ENCODE measurements at regions not wholly inside any gene's neighbourhood (a gene's known extent, or its start where the extent isn't known, plus 50 kb on each side); places are given as distances from the start of the nearest gene placed in this dataset.

DNA sequence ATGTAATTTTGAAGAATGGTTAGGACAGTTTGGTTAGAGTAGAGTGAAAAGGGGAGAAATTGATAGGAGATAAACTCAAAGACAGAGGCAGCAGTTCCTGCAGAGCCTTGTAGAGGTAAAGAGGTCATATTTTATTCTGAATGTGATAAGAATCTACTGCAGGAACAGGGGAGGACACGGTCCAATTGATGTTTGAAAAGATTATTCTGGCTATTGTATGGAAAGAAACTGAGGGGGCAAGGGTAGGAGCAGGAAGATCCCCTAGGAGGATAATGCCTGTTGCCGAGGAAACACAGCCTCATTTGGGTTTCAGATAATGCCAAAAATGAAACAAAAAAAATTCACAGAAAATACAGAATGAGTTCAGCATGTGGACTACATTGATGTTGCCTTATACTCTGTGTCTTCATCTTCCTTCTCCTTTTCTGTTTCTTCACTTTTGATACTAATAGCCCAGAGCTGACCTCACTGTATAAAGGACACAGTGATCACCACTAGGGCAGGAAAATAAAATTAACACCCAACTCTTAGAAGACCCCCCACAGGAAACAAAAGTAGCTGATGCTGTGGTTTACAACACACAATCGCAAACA is 454.6 kb upstream of the UBE2E2 start:
- no peaks in the 10 kb centered on the region for H3K9me3 ChIP-seq (ENCODE audit: control insufficient read depth, insufficient read depth, low read length)
- H3K27ac ChIP-seq (ENCODE audit: low read depth, low read length), result no peak overlapping the region
- no peak overlapping the region for H3K4me3 ChIP-seq (ENCODE audit: low read depth, low read length)
- peak in 2 of 6 donors; percentile 3 to 21 for DNase-seq (ENCODE audit: low read depth in 4 of 6, low spot score in 6 of 6)
- H3K4me1 ChIP-seq (ENCODE audit: control insufficient read depth, insufficient read depth, low read length), result no peaks in the 10 kb centered on the region
- H3K27me3 ChIP-seq (ENCODE audit: control insufficient read depth, insufficient read depth, low read length), result no peaks in the 10 kb centered on the region
- no peaks in the 10 kb centered on the region for H3K36me3 ChIP-seq (ENCODE audit: control insufficient read depth, insufficient read depth, low read length)
- 13% methylated on average over 1 of the region's 3 CpGs for WGBS (ENCODE audit: insufficient coverage)

DNA sequence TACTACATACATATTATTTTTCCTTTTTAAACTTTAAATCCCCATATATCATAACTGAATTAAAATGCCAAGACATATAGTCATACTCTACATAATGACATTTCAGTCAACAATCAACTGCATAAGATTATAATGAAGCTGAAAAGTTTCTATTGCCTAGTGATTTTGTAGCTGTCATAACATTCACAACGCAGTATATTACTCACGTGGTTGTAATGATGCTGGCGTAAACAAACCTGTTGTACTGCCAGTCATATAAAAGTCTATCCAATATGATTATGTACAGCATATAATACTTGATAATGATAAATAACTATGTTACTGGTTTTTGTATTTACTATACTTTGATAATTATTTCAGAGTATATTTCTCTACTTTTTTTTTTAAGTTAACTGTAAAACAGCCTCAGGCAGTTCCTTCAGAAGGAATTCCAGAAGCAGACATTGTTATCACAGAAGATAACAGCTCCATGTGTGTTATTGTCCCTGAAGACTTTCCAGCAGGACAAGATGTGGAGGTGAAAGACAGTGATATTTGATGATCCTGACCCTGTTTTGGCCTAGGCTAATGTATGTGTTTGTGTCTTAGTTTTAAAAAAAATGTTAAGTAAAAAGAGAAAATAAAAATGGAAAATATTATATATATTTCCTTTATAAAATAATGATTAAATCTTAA is 443.4 kb upstream of the UBE2E2 start:
- no peaks in the 10 kb centered on the region for H3K36me3 ChIP-seq (ENCODE audit: control insufficient read depth, insufficient read depth, low read length)
- H3K4me3 ChIP-seq (ENCODE audit: low read depth, low read length), result no peak overlapping the region
- H3K4me1 ChIP-seq (ENCODE audit: control insufficient read depth, insufficient read depth, low read length), result no peaks in the 10 kb centered on the region
- no peak for DNase-seq (ENCODE audit: low read depth in 4 of 6, low spot score in 6 of 6)
- no peaks in the 10 kb centered on the region for H3K9me3 ChIP-seq (ENCODE audit: control insufficient read depth, insufficient read depth, low read length)
- H3K27ac ChIP-seq (ENCODE audit: low read depth, low read length), result no peak overlapping the region
- WGBS (ENCODE audit: insufficient coverage), result no CpG with 5 or more reads among the region's 3 CpGs
- H3K27me3 ChIP-seq (ENCODE audit: control insufficient read depth, insufficient read depth, low read length), result no peaks in the 10 kb centered on the region

DNA sequence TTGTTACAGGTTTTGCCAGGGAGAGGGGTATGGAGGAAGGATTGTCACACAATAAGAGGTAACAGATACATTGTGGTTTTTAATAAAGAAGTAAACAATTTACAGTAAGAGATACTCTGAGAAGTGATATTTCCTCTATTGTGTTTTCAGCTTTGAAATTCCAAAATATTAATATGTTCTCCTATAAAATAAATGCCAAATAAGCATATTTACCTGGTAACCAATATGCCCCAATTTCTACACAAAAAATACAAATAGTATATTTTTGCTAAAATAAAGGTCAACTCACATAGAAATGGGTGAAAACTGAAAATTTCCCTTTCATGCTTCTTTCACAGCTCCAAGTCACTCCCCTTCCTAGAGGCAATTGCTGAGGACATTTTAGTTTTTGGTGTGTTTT is 437.4 kb upstream of the UBE2E2 start:
- H3K9me3 ChIP-seq (ENCODE audit: control insufficient read depth, insufficient read depth, low read length), result no peaks in the 10 kb centered on the region
- no peak overlapping the region for H3K4me3 ChIP-seq (ENCODE audit: low read depth, low read length)
- H3K36me3 ChIP-seq (ENCODE audit: control insufficient read depth, insufficient read depth, low read length), result no peaks in the 10 kb centered on the region
- no peak overlapping the region for H3K27ac ChIP-seq (ENCODE audit: low read depth, low read length)
- DNase-seq (ENCODE audit: low read depth in 4 of 6, low spot score in 6 of 6), result no peak
- H3K27me3 ChIP-seq (ENCODE audit: control insufficient read depth, insufficient read depth, low read length), result no peaks in the 10 kb centered on the region
- no peaks in the 10 kb centered on the region for H3K4me1 ChIP-seq (ENCODE audit: control insufficient read depth, insufficient read depth, low read length)

DNA sequence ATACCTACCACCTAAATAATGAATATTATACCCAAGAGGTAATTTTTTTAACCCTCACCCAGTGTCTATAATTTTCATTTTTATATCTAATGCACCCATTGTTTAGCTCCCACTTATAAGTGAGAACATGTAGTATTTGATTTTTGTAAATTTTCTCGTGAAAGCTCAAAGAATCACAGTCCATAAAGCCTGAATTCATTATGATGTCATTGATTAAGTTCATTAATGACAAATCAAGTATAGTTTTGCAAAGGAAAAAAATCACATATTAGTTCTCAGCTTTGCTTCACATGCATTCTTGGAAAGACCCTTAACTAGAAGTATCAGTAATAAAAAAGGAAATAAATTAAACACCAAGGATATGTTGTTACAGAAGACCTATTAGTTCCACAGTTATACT is 425.3 kb upstream of the UBE2E2 start:
- DNase-seq (ENCODE audit: low read depth in 4 of 6, low spot score in 6 of 6), result no peak
- H3K4me3 ChIP-seq (ENCODE audit: low read depth, low read length), result no peak overlapping the region
- no peaks in the 10 kb centered on the region for H3K36me3 ChIP-seq (ENCODE audit: control insufficient read depth, insufficient read depth, low read length)
- no peak overlapping the region for H3K27ac ChIP-seq (ENCODE audit: low read depth, low read length)
- no peaks in the 10 kb centered on the region for H3K4me1 ChIP-seq (ENCODE audit: control insufficient read depth, insufficient read depth, low read length)
- no peaks in the 10 kb centered on the region for H3K9me3 ChIP-seq (ENCODE audit: control insufficient read depth, insufficient read depth, low read length)
- WGBS (ENCODE audit: insufficient coverage), result no CpG with 5 or more reads among the region's 1 CpG
- no peaks in the 10 kb centered on the region for H3K27me3 ChIP-seq (ENCODE audit: control insufficient read depth, insufficient read depth, low read length)

DNA sequence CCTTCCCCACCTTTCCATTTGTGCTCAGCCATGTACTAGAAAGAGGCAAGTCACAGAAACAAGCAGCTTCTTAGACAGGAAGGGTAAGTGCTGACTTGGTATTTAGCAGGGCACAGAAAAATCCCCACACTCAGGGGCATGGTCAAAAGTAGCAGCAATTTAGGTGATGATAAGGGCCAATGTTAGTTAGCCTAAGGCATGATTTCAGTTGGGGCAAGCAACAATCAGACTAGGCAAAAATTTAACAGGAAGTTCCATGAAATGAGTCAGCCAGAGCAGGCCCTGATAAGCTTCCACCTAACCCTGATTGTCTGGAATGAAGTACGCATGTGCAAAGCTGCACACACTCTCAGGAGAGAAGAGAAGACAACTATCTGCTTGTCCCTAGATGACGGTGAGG is 423.4 kb upstream of the UBE2E2 start:
- no peak overlapping the region for H3K27ac ChIP-seq (ENCODE audit: low read depth, low read length)
- no peaks in the 10 kb centered on the region for H3K27me3 ChIP-seq (ENCODE audit: control insufficient read depth, insufficient read depth, low read length)
- H3K36me3 ChIP-seq (ENCODE audit: control insufficient read depth, insufficient read depth, low read length), result no peaks in the 10 kb centered on the region
- 100% methylated on average over 1 of the region's 2 CpGs for WGBS (ENCODE audit: insufficient coverage)
- no peaks in the 10 kb centered on the region for H3K4me1 ChIP-seq (ENCODE audit: control insufficient read depth, insufficient read depth, low read length)
- H3K4me3 ChIP-seq (ENCODE audit: low read depth, low read length), result no peak overlapping the region
- DNase-seq (ENCODE audit: low read depth in 4 of 6, low spot score in 6 of 6), result no peak
- no peaks in the 10 kb centered on the region for H3K9me3 ChIP-seq (ENCODE audit: control insufficient read depth, insufficient read depth, low read length)

DNA sequence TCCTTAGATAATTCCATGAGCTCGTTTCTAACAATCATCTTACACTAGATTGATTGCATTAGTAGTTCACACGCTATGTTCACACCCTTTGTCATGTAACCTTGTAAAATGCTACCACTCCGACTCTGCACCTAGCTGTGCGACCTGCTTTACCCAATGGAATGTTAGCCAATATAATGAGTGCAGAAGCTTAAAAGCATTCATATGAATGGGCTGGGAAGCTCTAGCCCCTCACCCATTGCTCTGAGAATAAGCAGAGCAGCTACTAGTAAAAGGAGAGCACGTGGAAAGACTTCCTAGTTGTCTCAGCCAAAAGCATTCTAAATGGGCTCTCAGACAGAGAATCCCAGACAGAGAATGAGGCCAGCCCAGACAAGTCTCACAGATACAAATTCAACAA is 410.6 kb upstream of the UBE2E2 start:
- no peaks in the 10 kb centered on the region for H3K36me3 ChIP-seq (ENCODE audit: control insufficient read depth, insufficient read depth, low read length)
- H3K9me3 ChIP-seq (ENCODE audit: control insufficient read depth, insufficient read depth, low read length), result no peaks in the 10 kb centered on the region
- H3K27ac ChIP-seq (ENCODE audit: low read depth, low read length), result no peak overlapping the region
- no peaks in the 10 kb centered on the region for H3K4me1 ChIP-seq (ENCODE audit: control insufficient read depth, insufficient read depth, low read length)
- H3K27me3 ChIP-seq (ENCODE audit: control insufficient read depth, insufficient read depth, low read length), result no peaks in the 10 kb centered on the region
- WGBS (ENCODE audit: insufficient coverage), result no CpG with 5 or more reads among the region's 5 CpGs
- no peak overlapping the region for H3K4me3 ChIP-seq (ENCODE audit: low read depth, low read length)
- no peak for DNase-seq (ENCODE audit: low read depth in 4 of 6, low spot score in 6 of 6)

DNA sequence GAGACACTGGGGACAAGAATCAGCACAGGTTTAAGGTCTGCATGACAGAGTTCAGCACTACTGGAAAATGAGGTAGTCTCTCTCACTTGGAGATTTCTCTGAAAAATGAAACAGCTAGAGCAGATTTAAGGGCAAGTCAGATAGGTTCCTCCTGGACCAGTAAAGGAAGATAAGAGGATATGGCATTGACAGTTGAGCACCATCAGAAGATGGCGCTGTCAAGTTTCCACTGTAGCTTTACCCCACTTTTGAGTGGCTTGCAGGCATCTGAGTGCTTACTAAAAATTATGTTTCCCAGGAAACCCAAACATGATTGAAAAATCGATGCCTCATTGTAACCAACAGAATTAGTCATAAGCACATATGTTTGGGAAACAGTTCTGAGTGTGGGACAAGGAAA is 407.2 kb upstream of the UBE2E2 start:
- Histone ChIP-seq H3K27ac (ENCODE audit: low read depth, low read length) (no peak overlapping the region), H3K4me3 (ENCODE audit: low read depth, low read length) (no peak overlapping the region), H3K36me3 (ENCODE audit: control insufficient read depth, insufficient read depth, low read length) (no peaks in the 10 kb centered on the region), H3K27me3 (ENCODE audit: control insufficient read depth, insufficient read depth, low read length) (no peaks in the 10 kb centered on the region), H3K4me1 (ENCODE audit: control insufficient read depth, insufficient read depth, low read length) (no peaks in the 10 kb centered on the region), H3K9me3 (ENCODE audit: control insufficient read depth, insufficient read depth, low read length) (no peaks in the 10 kb centered on the region)
- WGBS (ENCODE audit: insufficient coverage), result no CpG with 5 or more reads among the region's 2 CpGs
- no peak for DNase-seq (ENCODE audit: low read depth in 4 of 6, low spot score in 6 of 6)

DNA sequence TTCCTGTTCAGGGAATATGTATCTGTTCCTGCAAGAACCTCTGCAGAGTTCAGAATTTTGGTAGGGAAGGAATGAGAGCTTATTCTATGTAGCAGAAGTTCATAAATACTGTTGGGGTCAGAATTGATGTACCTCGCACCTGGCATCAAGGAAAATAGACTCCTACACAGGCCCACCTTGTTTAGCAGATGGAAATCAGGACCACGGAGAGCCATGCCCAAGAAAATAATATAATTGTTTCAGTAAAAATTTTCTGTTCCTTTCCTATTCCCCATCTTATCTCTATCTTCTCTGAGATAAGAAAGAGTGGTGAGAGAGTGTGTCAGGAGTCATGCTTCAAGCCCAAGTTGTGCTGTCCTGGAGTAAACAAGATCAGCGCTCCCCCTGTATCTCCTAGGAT is 404.7 kb upstream of the UBE2E2 start:
- no peaks in the 10 kb centered on the region for H3K9me3 ChIP-seq (ENCODE audit: control insufficient read depth, insufficient read depth, low read length)
- no peak for DNase-seq (ENCODE audit: low read depth in 4 of 6, low spot score in 6 of 6)
- H3K27me3 ChIP-seq (ENCODE audit: control insufficient read depth, insufficient read depth, low read length), result no peaks in the 10 kb centered on the region
- H3K4me3 ChIP-seq (ENCODE audit: low read depth, low read length), result no peak overlapping the region
- no CpG with 5 or more reads among the region's 3 CpGs for WGBS (ENCODE audit: insufficient coverage)
- H3K36me3 ChIP-seq (ENCODE audit: control insufficient read depth, insufficient read depth, low read length), result no peaks in the 10 kb centered on the region
- no peaks in the 10 kb centered on the region for H3K4me1 ChIP-seq (ENCODE audit: control insufficient read depth, insufficient read depth, low read length)
- no peak overlapping the region for H3K27ac ChIP-seq (ENCODE audit: low read depth, low read length)

DNA sequence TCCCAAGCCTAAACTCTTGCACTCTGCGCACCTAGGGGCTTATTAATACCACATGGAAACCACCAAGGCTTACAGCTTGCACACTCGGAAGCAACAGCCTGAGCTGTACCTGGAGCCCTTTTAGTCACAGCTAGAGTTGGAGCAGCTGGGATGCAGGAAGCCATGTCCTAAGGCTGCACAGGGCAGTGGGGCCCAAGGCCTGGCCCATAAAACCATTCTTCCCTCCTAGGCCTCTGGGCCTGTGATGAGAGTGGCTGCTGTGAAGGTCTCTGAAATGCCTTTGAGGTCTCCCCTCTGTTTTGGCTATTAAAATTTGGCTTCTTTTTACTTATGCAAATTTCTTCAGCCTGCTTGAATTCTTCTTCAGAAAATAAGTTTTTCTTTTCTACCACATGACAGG is 383.9 kb upstream of the UBE2E2 start:
- 86% methylated on average over 1 of the region's 2 CpGs for WGBS (ENCODE audit: insufficient coverage)

DNA sequence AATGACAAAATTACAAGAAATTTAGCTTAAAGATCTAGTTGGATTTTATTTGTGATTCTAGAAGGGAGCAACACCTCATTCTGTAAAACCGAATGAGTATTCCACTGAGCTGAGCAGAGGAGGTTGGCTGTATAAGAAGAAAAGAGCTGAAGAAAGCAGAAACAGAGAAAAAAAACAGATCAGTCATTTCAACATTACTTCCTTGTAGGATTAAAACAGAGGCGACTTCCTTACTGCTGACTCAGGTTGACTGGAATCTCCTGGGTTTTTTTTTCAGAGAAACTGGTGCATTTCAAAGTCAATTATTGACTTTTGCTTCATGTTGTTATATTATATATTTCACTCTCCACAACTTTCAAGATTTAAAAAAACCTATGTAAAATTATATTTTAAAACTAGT is 368.1 kb upstream of the UBE2E2 start:
- no peaks in the 10 kb centered on the region for H3K4me1 ChIP-seq (ENCODE audit: control insufficient read depth, insufficient read depth, low read length)
- no peaks in the 10 kb centered on the region for H3K9me3 ChIP-seq (ENCODE audit: control insufficient read depth, insufficient read depth, low read length)
- no peak overlapping the region for H3K4me3 ChIP-seq (ENCODE audit: low read depth, low read length)
- no CpG with 5 or more reads among the region's 2 CpGs for WGBS (ENCODE audit: insufficient coverage)
- DNase-seq (ENCODE audit: low read depth in 4 of 6, low spot score in 6 of 6), result no peak
- H3K27ac ChIP-seq (ENCODE audit: low read depth, low read length), result no peak overlapping the region
- H3K36me3 ChIP-seq (ENCODE audit: control insufficient read depth, insufficient read depth, low read length), result no peaks in the 10 kb centered on the region
- H3K27me3 ChIP-seq (ENCODE audit: control insufficient read depth, insufficient read depth, low read length), result no peaks in the 10 kb centered on the region

More for the DNA sequence above, 383.9 kb upstream of the UBE2E2 start:
- no peak for DNase-seq (ENCODE audit: low read depth in 4 of 6, low spot score in 6 of 6)
- H3K9me3 ChIP-seq (ENCODE audit: control insufficient read depth, insufficient read depth, low read length), result peaks cover 4% of the 10 kb centered on the region
- H3K36me3 ChIP-seq (ENCODE audit: control insufficient read depth, insufficient read depth, low read length), result no peaks in the 10 kb centered on the region
- H3K27ac ChIP-seq (ENCODE audit: low read depth, low read length), result no peak overlapping the region
- H3K4me3 ChIP-seq (ENCODE audit: low read depth, low read length), result no peak overlapping the region
- H3K27me3 ChIP-seq (ENCODE audit: control insufficient read depth, insufficient read depth, low read length), result no peaks in the 10 kb centered on the region
- H3K4me1 ChIP-seq (ENCODE audit: control insufficient read depth, insufficient read depth, low read length), result no peaks in the 10 kb centered on the region
